Glomerular visceral epithelial cell (primary cell): ENCODE measurements at regions not wholly inside any gene's neighbourhood (a gene's known extent, or its start where the extent isn't known, plus 50 kb on each side); places are given as distances from the start of the nearest gene placed in this dataset.

Experiments
- DNase-seq: peaks from one replicate; pipeline ENCODE4 v3.0.0-alpha.2; 2016; ENCODE audit errors: extremely low spot score

- no peak for DNase-seq
These were observed 63.7 kb downstream of the SPCS3 start for GRCh38 chr4:176383273-176384077.

DNA sequence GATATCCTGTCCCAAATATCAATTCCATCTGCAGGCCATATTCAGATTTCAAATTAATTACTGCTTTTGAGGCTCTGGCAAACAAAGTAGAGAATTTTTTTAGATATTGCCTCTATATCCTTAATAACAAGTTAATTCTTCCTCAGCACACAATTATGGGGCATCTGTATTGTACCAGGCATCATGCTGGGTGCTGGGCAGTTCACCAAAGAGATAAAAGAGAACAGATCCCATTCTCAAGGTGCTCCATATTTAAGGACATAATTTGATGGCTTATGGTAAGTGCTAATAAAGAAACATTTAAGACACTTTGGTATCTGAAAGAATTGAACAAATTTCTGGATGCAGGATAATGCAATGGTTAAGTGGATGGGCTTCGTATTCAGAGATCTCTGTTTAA is 65.8 kb downstream of the SPCS3 start:
- no peak for DNase-seq

DNA sequence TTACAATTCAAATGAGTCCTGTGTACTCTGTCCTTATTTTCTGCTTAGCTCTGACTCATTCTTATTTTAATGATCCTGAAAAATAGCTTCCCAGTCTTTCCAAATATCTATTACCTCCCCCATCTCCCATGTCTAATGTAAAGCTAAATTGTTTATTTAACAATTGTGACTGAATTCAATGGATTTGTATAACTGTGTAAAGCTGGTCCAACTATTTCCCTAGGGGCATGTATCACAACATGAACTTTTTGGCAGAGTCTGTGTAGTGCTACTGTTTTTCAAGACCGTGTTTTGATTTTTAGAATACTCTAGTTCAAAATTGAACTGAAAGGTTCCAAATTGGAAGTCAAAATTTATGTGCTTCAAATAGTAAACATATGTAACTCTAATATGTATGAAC is 67.8 kb downstream of the SPCS3 start:
- DNase-seq, result no peak

GRCh38 chr4:176393306-176394013 is 73.7 kb downstream of the SPCS3 start:
- DNase-seq, result no peak

DNA sequence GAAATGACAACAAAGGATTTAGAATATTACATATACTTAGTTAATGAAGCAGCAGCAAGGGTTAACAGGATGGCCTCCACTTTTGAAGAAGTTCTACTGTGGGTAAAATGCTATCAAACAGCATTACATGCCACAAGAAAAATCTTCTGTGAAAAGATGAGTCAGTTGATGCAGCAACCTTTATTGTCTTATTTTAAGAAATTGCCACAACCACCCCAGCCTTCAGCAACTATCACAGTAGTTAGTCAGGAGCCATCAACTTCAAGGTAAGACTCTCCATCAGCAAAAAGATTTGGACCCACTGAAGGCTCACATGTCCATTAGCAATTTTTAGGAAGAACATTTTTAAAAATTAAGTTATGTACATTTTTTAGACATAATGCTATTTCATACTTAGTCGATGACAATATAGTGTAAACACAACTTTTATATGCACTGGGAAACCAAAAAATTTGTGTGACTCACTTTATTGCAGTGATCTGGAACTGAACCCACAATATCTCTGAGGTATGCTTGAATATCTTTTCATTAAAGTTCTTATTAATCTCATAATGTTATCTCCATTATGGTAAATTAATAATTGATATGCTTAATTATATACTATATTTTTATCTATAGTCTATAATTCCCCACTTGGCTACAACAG is 81.2 kb downstream of the SPCS3 start:
- DNase-seq, result peak; percentile 78

- peak; percentile 14 for DNase-seq
These were observed 84.9 kb downstream of the SPCS3 start for GRCh38 chr4:176404621-176405020.

DNA sequence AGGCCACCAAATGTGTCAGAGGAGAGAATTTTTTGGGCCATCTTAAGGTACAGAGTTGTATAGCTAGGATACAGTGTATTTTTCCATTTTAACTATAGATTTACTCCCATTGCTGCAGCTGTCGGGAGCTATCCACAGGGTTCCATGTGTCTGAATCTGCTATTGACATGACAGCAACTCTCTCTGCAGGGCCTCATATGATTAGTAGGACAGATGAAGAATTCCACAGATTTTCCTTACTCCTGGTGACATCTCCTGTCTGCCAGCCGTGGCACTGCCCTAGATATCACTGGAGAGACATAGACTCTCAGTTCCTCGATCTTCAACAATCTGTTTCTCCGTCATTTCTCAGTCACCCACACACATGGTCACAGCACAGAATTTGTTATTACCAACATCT is 86.5 kb downstream of the SPCS3 start:
- DNase-seq, result no peak

DNA sequence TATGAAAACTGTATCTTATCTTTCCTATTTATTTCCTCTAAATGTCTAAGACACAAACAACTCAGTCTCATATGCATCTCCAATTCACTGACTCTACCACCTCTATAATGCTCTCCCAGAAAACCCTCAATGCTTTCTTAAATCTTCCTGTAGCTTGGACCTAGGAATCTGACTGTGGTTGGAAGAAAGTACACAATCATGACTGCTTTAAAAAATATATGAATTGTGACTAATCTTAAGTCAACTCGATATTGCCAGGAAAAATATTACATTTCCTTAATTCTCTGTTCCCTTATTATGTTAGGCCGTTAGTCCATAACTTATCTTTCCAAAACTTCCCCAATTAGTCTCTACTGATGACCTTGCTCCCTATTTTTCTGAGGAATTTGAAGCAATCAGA is 87.0 kb downstream of the SPCS3 start:
- DNase-seq, result no peak

DNA sequence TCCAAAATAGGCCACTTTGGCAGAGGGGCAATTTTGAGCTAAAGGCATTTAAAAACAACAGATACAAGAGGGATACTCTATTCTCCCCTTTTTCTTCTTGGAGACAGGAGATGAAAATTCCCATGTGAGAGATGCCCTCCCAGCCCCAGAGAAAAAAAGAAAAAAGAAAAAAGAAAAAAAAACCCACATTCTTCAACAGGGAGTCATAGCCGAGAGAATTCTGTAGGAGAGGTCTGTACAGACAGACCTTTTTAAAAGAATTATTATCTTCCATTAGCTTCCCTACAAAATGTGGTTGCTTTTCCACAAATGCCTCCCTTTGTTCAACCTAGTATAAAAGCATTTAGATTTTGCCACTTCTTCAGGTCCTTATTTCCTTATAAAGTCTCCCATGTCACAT is 89.9 kb downstream of the SPCS3 start:
- DNase-seq, result peak; percentile 49

DNA sequence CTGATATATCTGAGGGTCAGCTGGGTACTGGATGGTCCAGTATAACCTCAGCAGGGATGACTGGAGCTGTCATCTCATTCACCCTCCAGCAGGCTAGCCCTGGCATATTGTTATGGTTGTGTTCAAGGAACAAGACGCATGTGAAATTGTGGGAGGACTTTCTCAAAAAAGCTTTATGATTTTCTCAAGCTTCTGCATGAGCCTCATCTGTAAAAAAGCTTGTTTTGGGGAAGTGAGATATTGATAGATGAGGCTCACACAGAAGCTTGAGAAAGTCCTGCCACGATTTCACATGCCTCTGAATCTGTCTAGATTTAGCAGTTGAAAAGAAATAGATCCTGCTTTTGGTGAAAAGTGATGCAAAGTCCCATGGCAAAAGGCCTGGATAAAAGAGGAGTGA is 93.4 kb downstream of the SPCS3 start:
- DNase-seq, result no peak

DNA sequence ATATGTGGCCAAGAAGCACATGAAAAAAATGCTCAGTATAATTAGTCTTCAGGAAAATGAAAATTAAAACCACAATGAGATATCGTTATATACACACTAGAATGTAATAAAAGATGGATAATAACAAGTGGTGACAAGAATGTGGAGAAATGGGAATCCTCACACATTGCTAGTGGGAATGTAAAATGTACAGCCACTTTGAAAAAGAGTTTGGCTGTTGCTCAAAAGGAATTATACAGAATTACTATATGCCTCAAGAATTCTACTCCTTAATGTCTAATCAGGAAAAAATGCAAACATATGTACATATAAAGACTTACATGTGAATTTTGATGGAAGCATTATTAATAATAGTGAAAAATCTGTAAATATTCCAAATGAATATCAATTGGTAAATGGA is 102.2 kb downstream of the SPCS3 start:
- no peak for DNase-seq

DNA sequence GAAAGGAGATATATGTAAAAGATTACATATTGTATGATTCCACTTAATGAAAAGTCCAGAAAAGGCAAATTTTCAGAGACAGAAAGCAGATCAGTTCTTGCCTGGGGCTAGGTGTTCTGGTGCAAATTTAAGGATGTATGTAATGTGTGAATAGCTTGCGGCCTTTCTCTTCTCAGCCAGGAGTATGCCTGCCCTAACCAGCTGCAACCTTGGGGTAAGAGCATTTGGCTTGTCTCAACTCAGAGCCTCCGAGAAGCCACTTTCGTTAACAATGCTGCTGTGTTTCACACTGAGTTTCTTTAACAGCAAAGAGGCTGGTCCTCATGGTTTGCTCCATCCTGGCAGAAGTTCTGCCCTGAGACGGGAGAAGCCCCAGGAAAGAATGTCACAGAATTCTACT is 102.7 kb downstream of the SPCS3 start:
- no peak for DNase-seq

DNA sequence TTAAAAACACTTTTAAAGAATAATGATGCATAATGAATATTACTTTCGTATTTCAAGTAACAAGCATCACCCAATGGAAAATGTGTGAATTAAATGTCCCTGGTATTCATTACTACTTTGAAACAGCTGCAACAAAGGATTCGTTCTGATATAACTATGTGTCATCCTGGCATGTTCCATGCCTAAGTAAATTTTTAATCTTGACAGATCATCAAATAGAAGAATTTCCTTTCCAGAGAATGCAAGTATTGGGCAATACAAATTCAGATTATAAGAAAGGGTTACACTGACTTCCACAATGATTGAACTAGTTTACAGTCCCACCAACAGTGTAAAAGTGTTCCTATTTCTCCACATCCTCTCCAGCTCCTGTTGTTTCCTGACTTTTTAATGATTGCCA is 105.3 kb downstream of the SPCS3 start:
- peak; percentile 58 for DNase-seq

DNA sequence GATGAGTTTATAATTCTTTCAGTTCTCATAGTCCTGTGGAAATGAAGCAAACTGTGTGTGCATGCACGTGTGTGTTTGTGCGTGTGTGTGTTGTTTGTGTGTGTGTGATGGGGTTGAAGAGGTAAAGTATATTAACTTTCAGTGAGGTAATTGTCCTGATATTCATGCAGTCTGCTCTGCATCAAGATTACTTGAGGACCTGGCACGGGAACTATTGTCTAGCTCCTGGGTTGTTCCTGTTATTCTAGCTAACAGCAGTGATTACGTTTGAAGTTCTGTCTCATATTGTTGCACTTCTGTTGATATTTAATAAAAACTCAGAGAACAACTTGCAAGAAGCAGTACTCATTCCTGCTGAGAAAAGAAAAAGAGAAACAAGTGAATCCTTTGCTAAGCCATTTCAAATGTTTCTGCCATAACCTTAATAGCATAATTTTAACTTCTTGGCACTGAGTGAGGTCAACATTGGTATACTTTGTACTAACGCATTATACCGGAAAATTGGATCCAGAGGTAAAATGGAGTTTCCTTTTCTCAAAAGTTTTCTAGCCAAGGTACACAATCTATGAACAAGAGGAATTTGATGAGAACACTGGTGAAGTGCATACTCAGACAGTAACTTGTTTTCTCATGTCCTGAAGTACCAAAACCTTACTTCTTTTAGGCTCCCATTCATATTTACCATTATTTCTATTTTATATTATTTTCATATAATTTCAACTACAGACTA is 113.2 kb downstream of the SPCS3 start:
- peak; percentile 24 for DNase-seq

GRCh38 chr4:176433983-176434382 is 114.2 kb downstream of the SPCS3 start:
- DNase-seq, result no peak

- no peak for DNase-seq
These were observed 116.1 kb downstream of the SPCS3 start for GRCh38 chr4:176435901-176436292.

GRCh38 chr4:176436293-176436973 is 116.7 kb downstream of the SPCS3 start:
- DNase-seq, result peak; percentile 27

DNA sequence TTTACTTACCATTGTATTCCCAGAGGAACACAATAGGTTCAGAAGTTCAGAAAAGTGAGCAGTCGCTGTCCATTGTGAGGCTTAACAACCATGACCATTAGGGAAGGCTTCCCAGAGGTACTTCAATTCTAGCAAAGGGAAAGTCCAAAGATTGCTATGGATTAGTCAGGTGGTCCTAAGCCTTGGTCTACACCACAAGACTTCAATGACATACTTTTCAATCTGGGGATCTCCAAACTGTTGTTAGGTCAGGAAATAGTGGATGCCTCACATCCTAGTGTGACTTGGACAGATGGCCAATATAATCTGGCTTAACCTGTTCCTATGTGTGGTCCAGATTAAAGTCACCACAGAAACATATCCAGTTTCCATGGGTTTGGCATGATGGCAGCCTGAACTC is 118.0 kb downstream of the SPCS3 start:
- DNase-seq, result no peak

DNA sequence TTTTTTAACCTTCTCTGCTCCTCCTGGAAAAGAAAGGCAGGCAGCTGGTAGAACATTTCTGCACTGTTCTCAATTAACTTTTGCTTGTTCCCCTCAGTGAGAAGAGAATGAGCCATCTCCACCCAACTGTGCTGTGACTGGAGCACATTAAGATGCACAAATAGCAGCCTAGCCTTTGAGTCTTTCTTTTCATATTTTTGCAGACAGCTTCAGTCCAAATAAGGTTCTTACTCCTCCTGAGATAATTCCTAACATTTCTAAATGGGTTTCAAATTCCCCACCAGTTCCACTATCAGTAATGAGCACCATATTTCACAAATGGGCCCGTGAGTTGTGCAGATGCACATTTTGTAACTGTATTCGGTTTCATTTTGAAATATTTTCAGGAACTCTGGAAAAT is 118.6 kb downstream of the SPCS3 start:
- no peak for DNase-seq

DNA sequence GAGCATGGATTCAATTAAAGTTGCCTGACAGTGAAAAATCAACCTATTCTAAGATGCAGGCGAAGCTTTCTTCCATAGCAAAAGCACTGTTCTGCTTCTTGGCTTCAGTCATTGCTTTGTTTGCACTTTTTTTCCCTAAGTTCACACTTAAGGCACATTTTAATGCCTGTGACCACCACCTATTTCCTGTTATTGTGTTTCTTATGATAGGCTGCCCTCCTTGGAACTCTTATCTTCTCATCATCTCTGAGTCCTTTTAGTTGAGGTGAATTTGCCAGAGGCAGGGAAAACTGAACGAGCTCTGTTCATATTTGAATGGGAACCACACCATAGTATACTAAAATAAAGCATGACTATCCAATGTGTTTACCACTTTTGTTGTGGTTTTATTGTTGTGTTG is 119.8 kb downstream of the SPCS3 start:
- DNase-seq, result no peak

- no peak for DNase-seq
These were observed 120.9 kb downstream of the SPCS3 start for GRCh38 chr4:176440698-176441097.

DNA sequence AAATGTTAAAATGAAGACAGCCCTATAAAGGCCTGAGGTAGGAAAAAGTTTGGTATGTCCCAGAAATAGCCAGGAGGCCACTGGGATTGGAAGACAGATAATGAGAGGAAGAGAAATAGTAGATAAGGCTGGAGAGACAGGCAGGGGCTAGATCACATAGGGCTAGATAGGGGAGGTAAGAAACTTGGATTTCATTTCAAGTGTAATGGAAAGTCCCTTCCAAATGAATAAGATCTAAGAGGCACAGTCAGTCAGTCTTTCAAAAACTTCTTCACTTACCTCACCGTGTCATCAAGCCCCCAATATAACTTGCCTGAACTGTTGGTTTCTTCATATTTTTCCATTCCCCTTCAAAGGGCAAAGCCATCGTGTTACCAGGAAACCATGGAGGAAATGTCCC is 121.8 kb downstream of the SPCS3 start:
- no peak for DNase-seq
